ENCODE measurements at regions not wholly inside any gene's neighbourhood (a gene's known extent, or its start where the extent isn't known, plus 50 kb on each side); places are given as distances from the start of the nearest gene placed in this dataset.
"Not testable (repeated sequence)": the region's sequence is repeated elsewhere in the genome, so short reads cannot be mapped to it uniquely, and the experiment has no call there.

DNA sequence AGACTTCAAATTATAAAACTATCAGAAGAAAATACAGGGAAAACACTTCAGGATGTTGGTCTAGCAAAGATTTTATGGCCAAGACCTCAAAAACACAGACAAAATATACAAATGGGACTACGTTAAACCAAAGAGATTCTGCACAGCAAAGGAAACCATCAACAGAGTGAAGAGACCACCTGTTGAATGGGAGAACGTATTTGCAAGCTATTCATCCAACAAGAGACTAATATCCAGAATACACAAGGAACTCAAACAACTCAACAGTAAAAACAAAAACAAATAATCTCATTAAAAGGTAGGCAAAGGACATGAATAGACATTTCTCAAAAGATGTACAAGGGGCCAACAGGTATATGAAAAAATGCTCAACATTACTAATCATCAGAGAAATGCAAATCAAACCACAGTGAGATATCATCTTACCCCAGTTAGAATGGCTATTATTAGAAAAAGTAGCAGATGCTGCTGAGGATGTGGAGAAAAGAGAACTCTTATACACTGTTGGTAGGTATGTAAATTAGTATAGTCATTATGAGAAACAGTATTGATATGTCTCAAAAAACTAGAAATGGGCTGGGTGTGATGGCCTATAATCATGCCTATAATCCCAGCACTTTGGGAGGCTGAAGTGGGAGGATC lies 112.6 kb downstream of the LRIG2 start:
- no peak for DNase-seq

DNA sequence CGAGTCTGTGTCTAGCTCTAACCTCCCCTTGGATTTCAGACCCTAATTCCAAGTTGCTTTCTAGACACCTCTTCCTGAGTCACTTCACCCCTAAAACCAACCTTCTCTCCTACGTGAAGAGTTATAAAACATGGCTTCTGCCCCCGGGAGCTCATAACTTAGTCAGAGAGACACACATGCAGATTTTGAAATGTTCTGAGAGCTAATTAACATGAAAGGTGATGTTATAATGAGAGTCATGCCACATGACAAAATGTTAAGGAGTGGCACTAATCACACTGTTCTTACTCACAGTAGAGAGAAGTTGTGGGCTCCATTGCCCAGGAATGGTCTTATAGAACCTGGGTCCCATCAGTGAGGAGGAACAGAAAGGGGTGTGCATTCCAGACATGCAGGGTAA lies 117.1 kb downstream of the LRIG2 start:
- DNase-seq = no peak

DNA sequence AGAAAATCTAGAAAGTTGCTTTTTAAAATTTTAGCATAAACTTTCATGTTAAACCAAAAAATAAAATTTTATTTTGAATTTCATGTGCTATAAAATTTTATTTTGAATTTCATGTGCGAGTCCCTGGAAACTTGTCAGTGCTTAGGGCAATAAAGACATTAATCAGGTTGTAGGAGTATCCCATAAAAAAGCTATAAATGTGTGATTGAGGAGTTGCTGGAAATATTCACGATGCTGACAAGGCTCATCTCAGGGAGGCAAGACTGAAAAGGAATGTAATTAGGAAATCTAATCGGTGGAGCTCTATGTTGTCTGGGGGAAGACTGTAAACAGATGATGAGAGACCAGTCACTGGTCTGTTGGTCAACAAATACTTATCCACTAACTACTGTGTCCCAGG lies 117.9 kb downstream of the LRIG2 start:
- DNase-seq = no peak

DNA sequence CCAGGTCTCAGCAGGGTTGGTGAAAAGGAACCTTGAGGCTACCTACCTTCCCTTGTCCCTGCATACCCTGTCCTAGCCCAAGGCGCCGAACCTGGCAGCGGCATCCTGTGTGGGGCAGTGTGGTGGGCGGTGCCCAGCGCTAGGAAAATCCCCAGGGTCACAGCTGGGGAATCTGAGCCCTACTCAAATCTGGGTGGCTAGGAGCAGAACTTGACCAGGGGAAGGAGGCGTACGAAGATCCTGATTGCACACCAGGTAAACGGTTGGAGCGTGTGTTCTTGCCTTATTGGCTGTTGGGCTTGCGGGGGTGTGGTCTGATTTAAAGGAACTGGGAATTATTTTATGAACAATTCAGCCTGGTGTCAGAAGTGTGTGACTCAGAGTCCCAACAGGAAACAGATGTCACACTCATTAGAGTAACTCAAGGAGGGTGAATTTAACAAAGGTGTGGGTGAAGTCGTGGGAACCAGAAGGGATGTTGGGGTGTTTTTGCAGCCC lies 118.6 kb downstream of the LRIG2 start:
- no peak for DNase-seq

DNA sequence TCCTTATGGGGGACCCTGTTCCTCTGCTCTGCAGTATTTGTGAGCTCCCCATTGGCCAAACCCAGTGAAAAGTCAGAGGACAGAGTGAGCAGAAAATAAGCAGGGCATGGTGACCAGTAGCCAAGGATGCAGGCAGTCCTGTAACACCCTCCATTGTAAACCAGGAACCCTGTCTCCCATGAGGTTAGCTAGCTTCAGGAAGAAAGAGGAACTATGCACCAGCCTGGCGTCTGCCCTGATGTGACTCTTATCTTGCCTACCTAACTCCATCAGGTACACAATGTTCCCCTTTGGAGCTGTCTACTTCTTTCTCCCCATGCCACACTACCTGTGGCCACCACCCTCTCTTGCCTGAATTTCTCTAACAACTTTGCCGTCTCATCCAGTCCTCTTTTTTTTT lies 119.2 kb downstream of the LRIG2 start:
- DNase-seq = no peak

DNA sequence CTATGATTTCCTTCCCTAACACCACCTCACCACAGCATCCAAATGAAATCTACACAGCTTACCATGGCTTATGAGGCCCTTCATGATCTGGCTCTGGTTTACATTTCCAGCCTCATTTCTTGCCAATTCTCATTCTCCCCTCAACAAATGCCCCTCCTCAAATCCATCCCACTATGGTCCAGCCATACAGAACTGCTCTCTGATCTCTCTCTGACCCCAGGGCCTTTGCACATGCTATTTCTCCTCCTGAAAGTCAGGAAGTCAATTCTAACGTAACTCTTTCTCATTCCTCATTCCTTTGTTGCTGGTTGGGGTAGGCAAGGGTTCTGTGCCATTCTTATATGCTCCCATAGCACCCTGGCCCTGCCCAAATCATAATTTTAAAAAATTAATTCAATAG lies 120.0 kb downstream of the LRIG2 start:
- DNase-seq = no peak

DNA sequence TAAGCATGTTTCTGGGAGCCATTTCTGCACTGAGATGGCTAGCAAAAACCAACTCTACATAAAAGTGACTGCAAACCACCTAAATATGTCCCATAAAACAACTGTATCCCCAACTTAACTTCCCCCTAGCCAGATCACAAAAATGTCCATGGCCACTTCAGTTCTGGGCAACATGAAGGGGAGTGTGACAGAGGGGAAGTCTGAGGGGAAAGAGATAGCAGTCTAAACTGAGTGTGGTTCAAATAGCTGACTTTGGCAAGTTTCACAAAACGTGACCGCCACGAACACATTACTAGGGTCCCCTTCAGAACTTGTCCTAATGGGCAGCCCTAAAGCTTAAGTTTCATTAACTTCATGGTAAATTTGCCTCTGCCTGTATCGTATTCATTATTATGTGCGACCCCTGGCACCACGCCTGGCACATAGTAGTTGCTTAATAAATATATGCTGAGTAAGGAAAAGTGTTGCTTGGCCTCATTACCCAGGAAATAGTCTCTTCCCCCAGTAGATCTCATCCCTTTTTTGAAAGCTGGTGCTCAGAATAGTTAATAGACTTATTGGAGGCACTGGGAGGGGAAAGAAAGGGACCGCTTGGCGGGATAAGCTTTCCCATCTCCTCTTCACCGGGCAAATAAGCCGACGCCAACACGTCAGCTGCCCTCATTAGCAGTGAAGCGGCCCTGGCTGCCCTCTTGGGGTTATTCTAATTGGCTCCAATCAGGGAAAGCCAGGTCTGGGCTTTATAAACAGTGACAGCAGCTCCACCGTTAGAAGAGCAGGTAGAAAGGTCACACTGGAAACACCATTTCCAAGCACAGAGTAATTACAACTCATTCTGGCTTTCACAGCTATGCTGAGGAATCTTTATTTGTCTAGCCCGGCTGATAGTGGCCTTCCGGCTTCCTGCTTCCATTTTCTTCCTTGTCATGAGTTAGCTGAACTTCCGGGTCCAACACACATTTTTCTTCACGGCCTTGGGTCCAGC lies 122.1 kb downstream of the LRIG2 start:
- DNase-seq = no peak

DNA sequence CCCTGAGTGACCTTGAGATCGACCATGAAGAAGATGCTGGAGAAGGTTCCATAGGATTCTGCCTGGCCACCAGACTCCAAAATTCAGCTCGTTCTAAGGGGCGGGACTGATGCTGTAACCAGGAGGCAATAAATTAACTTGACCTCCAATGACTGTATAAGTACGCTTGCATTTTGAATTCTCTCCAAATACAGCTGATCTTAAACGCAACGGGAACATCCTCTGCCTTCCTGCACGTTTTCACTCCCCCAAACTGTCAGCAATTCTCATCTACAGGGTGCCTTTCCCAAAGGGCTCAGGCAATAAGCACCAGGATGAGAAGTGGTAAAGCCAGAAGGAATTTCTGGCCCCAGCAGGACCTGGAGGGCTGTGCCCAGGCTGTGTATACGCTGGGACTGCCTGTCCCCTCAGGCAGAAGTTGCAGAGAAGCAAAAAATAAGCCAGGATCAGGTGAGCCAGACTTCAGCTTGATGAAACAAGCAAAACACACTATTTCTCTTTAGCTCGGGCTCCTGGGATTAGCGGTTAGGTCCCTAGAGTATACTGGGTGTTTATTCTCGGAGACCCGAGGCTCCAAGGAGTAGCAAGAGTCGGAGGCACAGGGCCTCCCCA lies 124.8 kb downstream of the LRIG2 start:
- no peak for DNase-seq

DNA sequence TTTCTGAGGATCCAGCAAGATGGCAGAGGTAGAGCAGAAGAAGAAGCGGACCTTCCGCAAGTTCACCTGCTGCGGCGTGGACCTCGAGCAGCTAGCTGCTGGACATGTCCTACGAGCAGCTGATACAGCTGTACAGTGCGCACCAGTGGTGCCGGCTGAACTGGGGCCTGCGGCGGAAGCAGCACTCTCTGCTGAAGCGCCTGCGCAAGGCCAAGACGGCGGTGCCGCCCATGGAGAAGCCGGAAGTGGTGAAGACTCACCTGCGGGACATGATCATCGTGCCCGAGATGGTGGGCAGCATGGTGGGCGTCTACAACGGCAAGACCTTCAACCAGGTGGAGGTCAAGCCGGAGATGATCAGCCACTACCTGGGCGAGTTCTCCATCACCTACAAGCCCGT lies 125.8 kb downstream of the LRIG2 start:
- DNase-seq = no peak

DNA sequence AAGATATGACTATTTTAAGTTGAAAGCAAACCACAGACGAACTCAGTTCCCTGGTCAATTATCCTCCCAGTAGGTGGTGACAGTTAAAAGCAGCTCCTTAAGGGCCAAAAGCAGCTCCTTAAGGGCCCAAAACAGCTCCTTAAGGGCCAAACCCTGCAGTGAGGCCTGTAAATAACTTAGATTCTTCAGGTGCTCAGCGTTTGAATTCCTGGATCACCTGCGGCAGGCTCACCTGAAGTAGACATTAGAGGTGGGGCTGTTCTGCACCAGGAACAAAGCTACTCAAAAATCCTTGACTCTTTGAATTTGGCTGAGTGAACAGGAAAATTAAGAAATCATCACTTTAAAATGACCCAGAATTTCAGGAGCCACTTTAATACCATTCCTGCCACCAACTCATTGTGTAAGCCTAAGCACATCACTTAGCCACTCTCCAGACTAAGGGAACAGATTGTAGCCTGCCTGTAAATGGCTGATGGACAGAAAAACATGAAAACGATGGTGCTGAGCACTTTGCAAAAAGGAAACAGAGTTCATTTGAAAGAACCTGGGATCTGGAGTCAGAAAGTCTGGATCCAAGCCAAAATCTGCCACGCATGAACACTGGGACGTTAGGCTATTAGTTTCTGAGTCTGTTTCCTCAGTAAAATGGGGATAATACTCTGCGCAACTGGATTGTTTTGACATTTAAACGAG lies 126.9 kb downstream of the LRIG2 start:
- DNase-seq = no peak

DNA sequence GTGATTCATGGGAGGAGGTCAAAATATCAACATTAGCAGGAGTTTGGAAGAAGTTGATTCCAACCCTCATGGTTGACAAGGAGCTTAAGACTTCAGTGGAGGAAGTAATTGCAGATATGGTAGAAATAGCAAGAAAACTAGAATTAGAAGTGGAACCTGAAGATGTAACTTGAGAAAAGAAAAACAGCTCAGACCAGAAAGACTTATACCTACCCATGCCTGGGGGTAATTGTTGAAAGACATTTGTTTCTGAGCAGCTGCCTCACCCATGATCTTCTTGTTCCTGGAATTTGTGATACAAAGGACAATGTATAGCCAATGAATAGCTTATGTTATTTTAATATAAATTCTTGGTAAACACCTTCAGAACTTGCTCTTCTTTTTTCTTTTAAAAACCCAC lies 128.6 kb downstream of the LRIG2 start:
- DNase-seq = no peak

DNA sequence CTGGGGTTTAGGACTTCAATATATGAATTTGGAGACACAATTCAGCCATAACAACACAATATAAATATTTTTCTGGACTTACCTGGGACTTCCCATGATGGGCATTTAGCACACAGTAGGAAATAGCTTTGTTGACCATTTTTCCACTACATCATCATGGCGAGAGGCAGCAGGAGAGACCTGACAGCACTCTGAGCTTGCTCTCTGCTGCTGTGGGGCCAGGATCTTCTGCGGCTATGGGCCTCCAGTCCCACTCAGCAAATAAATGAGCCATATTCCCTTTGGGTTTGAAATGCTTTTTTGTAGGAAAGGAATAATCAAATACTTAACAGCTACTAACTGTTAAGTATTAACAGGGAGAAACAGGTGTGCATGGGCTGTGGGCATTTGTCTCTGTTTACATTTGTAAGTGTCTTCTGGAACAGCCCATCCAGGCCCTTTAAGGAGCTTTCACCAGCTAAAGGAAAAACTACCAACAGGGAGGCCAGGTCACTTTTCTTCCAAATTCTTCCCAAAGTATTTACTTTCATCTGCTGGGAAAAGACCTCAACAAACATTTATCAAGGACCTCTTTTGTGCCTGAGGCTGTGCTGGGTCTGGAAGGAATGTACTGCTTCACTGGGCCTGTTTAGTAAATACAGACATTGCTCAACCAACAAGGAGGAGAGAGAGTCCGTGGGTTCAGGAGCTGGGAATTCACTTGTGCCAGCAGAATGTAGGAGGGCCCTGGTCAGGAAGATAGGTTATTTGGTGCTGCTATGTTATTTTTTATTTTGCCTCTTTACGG lies 133.2 kb downstream of the LRIG2 start:
- no peak for DNase-seq

DNA sequence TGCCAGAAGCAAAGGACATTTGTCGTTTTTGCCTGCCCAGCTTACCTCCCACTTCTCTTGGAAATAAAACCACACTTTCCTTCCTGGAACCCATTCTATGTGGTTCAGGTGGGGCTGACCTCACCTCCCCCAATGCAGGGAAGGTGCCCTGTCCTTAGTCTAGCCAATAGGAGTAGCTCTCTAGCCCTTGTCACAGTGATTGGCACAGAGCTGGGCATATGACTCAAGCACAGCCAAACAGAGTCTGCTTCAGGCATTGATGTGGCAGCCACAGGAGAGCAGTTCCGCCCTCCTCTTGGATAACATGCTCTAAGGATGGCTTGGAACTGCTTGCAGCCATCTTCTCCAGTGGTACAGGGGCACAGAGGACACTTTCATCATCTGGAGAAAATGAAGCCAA lies 134.0 kb downstream of the LRIG2 start:
- DNase-seq = no peak

DNA sequence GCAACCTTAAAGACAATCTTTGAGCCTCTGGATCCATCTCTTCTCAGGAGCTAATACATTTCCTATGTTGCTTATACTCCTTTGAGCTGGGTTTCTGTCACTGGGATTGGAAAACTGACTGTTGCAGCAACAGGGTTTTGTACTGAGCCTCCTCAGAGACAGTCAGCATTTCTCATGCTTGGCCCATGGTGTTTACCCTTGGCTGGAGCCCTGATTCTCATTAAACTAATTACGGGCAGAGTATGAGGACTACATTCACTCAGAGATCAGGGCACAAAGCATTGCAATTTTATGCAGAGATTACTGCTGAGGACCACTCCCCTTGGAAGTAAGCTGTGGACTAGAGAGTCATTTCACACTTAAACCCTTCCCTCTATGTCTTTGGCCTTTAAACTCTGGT lies 134.5 kb downstream of the LRIG2 start:
- no peak for DNase-seq

DNA sequence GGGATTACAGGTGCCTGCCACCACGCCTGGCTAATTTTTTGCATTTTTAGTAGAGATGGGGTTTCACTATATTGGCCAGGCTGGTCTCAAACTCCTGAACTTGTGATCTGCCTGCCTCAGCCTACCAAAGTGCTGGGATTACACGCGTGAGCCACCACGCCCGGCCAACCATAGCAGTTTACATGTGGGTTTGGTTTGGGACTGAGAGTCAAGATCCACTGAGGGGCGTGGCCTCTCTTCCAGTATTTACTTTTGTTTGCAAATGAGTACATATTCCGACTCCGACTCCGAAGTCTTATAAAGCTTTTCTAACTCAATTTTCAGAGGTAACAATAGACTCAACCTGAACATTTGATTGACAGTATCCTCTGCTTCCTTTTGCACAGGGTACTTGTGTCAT lies 135.4 kb downstream of the LRIG2 start:
- DNase-seq = not testable (repeated sequence)

DNA sequence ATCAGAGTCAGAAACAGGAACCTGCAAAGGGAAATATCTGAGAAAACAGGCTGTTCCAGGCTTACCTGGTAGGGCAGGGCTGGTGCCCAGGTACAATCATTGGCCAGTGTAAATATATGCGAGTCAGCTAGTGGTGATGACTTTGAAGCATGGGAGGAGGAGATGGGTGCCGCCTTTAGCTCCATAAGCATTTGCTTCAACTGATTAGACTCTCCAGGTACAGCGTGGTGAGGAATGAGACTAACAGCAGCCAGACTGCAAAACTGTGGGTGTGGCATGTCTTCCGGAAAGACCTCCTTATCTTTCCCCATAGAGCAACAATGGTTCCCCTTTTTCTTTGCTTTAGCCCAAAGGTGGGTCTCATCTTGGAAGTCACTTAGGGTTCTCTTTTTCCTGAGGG lies 137.2 kb downstream of the LRIG2 start:
- DNase-seq = no peak

DNA sequence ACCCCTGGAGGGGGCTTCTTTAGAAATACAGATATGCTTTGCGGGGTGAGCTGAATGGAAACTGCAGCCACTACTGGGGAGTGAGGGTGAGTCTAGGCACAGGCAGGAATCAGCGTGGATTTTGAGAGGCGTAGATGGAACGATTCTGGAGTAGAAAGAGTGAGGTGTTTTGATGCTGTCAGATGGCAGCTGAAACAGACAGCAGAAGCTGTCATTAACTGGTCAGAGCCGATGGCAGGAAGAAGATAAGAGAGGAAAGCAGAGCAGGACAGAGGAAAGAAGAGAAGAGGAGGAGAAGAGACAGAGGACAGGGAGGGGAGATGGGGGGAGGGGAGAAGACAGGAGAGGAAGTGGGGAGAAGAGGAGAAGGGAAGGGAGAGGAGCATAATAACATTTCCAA lies 138.5 kb downstream of the LRIG2 start:
- DNase-seq = no peak

DNA sequence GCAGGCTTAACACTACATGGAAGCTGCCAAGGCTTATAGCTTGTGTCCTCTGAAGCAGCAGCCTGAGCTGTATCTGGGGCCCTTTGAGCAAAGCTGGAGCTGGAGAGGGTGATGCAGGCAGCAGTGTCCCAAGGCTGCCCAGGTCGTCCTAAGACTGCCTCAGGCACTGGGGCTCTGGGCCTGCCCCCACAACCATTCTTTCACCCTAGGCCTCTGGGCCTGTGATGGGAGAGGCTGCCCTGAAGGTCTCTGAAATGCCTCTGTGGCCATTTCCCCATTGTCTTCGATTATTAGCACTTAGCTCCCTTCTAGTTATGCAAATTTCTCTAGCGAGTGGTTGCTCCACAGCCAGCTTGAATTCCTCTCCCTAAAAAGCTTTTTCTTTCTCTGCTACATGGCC lies 142.0 kb downstream of the LRIG2 start:
- no peak for DNase-seq

DNA sequence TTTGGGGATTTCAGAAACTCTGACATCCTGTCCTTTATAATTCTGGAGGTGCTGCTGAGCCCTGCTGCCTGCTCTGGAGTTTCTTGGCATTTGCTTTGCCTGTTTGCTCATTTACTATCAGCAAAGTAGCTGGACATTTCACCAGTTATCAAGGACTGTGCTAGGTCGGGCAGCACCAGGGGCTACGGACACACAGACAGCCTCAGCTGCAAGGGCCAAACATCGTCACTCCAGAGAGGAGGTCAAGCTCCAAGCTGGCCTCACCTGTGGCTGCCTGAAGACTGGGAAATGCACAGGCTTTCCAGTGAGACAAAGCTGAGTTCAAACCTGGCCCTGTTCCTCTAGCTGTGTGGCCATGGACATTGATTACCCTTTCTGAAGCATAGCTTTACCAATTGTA lies 143.7 kb downstream of the LRIG2 start:
- no peak for DNase-seq

DNA sequence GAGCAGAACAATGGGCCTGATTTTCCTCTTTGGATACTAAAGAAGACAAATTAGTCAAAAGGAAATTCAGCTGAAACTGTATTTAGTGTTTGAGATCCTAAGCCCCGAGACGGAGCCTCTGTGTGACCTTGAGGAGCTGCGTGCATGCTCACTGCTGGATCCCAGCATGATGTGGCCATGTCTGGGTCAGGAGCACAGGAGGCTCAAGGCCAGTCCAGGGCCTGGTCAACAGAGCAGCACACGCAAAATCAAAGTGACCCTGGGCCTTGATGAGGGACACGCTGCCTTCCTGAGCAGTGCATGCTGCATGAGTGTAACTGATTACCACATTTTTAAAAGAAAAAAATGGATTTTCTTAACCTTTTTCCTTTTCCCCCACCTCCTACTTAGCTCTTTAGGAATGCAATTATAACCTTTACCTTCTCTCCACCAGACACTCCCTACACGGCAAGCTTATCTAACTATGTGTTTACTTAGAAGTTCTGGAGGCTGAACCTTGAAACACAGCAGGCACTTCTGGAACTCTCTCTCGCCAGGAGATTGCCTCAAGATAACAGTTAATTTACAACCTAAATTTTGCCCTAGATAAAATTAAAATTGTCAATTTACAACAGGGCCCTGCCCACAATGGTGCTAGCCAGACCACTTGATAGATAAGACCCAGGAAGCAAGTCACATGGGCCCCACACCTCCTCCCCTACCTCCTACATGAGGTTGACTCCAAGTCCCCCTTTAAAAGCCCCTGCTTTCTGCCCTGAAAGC lies 144.6 kb downstream of the LRIG2 start:
- no peak for DNase-seq

DNA sequence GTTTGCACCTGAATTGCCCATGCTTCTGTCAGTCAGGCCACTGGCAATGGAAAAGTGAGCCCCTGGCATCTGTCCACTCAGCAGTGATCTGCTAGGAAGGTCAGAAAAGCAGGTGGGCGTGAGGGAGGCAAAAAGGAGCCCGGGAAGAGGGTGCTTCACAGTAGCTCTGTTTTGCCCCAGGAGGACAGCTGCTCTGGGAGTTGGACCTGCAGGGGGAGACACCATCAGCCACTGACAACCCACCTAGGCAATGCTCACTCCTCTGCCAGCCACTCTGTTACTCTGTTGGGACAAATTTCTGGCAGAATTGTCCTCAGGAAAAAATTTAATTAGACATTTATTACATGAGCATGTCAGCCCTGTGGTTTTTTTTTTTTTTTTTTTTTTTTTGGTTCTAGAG lies 146.4 kb downstream of the LRIG2 start:
- DNase-seq = peak in 1 of 2 experiments; percentile 3

DNA sequence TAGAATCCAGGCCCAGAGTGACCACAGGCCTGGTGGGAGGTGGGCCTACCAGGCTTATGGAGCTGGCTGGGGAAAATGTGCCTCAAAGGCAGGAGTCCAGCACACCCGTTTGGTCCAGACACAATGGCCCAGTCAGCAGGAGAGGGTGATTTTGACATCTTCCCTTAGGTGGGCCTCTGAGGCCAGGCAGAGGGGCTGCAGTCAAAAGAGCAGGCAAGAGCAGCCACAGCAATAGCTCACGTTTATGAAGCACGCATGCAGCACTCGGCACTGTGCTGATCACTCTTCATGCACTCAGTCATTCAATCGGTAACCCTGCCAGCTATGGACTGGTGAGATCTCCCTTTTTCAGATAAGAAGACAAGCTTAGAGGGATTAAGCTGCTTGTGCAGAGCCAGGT lies 146.8 kb downstream of the LRIG2 start:
- DNase-seq = no peak
